Vagina (tissue), 2 donors: ENCODE measurements at regions not wholly inside any gene's neighbourhood (a gene's known extent, or its start where the extent isn't known, plus 50 kb on each side); places are given as distances from the start of the nearest gene placed in this dataset.

ENCODE experiments used
- CTCF ChIP-seq, 3 experiments: fragments of 450-650 bp in 2 of 3; fragments of 200-600 bp in 1 of 3; sonication (generic) in 1 of 3; IDR thresholded peaks; one replicate each; pipeline ENCODE4 v1.5.1; 2017 to 2019; ENCODE audit warnings: antibody characterized with exemption in 3 of 3, mild to moderate bottlenecking in 2 of 3, moderate library complexity in 2 of 3
- POLR2A ChIP-seq, 2 donors: fragments of 450-650 bp; IDR thresholded peaks; one replicate each; pipeline ENCODE4 v1.6.1; 2017; ENCODE audit warnings: antibody characterized with exemption in 2 of 2, mild to moderate bottlenecking in 2 of 2, moderate library complexity in 2 of 2
- POLR2AphosphoS5 ChIP-seq, 2 donors: sonication (generic); formaldehyde crosslinking; IDR thresholded peaks; one replicate each; pipeline ENCODE4 v1.9.0; 2017; ENCODE audit warnings: antibody characterized with exemption in 2 of 2, mild to moderate bottlenecking in 2 of 2, low read depth in 1 of 2; ENCODE audit not compliant: insufficient read depth in 1 of 2

DNA sequence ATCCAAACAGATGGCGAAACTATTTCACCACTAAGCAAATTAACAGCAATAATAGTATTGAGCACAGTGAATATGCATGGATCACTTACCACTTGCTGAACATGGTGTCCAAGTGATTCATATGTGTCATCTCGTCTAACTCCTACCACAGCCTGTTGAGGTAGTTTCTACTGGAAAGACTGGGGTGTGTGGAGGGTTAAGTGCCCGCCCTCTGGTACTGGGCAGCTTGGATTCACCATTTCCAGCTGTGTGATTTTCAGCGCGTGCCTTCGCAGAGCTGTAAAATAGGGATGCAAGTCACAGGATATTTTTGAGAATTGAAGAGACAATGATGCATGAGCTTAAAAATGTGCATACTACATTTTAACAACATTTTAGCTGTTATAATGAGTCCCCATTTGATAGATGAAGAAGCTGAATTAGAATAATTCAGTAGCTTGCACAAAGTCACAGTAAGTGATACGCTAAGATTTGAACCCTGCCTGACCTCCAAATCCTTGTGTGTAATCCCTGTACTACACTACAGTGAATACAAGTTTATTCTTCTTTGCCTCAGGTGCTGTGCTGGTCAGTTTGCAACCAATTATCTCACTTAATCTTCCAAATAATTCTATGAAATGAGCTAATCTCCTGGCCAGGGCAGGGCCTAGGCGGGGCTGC is 75.2 kb upstream of the SIX2 start:
- no peak for TF ChIP-seq POLR2A (IDR thresholded peaks at IDR 0.05)
- TF ChIP-seq CTCF (IDR thresholded peaks at IDR 0.05), result no peak
- TF ChIP-seq POLR2AphosphoS5 (IDR thresholded peaks at IDR 0.05; ENCODE audit: insufficient read depth in 1 of 2, low read depth in 1 of 2), result no peak
